K562 (cell line): ENCODE measurements at regions not wholly inside any gene's neighbourhood (a gene's known extent, or its start where the extent isn't known, plus 50 kb on each side); places are given as distances from the start of the nearest gene placed in this dataset.

Experiments
- ATAC-seq: fragments of 200-7000 bp; cut with Tn5 transposase; 3 replicates; pipeline ENCODE4 v1.9.1; 2020; ENCODE audit warnings: moderate library complexity
- BruUV-seq: library from RNA; stranded (reverse); fragments of 400-500 nt; replicated peaks from 2 replicates; lab custom pipeline; 2021; lab: Mats Ljungman, UMichigan
- CTCF ChIA-PET: fragments of 300-600 bp; formaldehyde crosslinking; extraction: SDS; loops from one replicate; lab custom pipeline; 2021; ENCODE audit warnings: low intra/inter-chr PET ratio; lab: Yijun Ruan, JAX
- POLR2A ChIA-PET: fragments of 300-600, 350-650 bp; sonication (Branson Sonifier 250); formaldehyde crosslinking; extraction: SDS; loops from one replicate; lab custom pipeline; 2021; ENCODE audit warnings: antibody characterized with exemption, inconsistent platforms; lab: Yijun Ruan, JAX
- DNase-seq, 4 experiments: peaks; one replicate each; pipeline versions ENCODE4 v3.0.0 to v3.0.0-alpha.2; 2011 to 2018; ENCODE audit warnings: low spot score in 3 of 4, mixed read lengths in 3 of 4; ENCODE audit errors: extremely low read depth in 1 of 4
- FAIRE-seq: peaks from 2 replicates; lab custom pipeline; 2011; peaks lifted over from hg19 to GRCh38; lab: Jason Lieb, UNC
- H2AFZ ChIP-seq: 2 replicates; pipeline ENCODE4 v1.6.0; 2011; ENCODE audit warnings: low read depth, low read length, control low read depth, inconsistent platforms
- H3K27ac ChIP-seq: fragments of 200-600 bp; 3 replicates; pipeline ENCODE4 v1.8.0; 2011; ENCODE audit warnings: low read depth, mild to moderate bottlenecking, control low read depth, inconsistent platforms, low read length, moderate library complexity, mixed read lengths; ENCODE audit errors: extremely low read depth
- H3K27me3 ChIP-seq, 2 experiments: fragments of 300-600 bp in 1 of 2; 2 replicates in 1 of 2; 3 replicates in 1 of 2; pipeline versions ENCODE4 v1.6.0 to v1.8.0; 2011; ENCODE audit warnings: inconsistent platforms in 2 of 2, low read length in 2 of 2, mild to moderate bottlenecking in 1 of 2, mixed read lengths in 1 of 2, moderate library complexity in 1 of 2; ENCODE audit not compliant: control insufficient read depth in 2 of 2, insufficient read depth in 2 of 2
- H3K36me3 ChIP-seq: fragments of 300-600 bp; 3 replicates; pipeline ENCODE4 v1.8.0; 2011; ENCODE audit warnings: mild to moderate bottlenecking, low read length, inconsistent platforms; ENCODE audit not compliant: control insufficient read depth, insufficient read depth
- H3K4me1 ChIP-seq, 2 experiments: fragments of 200-600 bp in 1 of 2; replicated peaks in 1 of 2; 2 replicates in 1 of 2; 3 replicates in 1 of 2; pipeline versions ENCODE4 v1.5.1 to v1.8.0; 2011; ENCODE audit warnings: inconsistent platforms in 2 of 2, low read length in 2 of 2, mild to moderate bottlenecking in 1 of 2, mixed read lengths in 1 of 2, moderate library complexity in 1 of 2; ENCODE audit not compliant: control insufficient read depth in 2 of 2, insufficient read depth in 2 of 2
- H3K4me2 ChIP-seq: 2 replicates; pipeline ENCODE4 v1.6.1; 2011; ENCODE audit warnings: low read length, control low read depth, inconsistent platforms, mixed read lengths; ENCODE audit not compliant: insufficient read depth
- H3K4me3 ChIP-seq: fragments of 200-600 bp; sonication (generic), shearing (Covaris generic); 2 replicates; pipeline ENCODE4 v1.5.1; 2016; ENCODE audit warnings: control low read depth, inconsistent platforms
- H3K79me2 ChIP-seq: fragments of 200-600 bp; 3 replicates; pipeline ENCODE4 v1.8.0; 2011; ENCODE audit warnings: low read length, inconsistent platforms; ENCODE audit not compliant: control insufficient read depth, insufficient read depth
- H3K9ac ChIP-seq, 2 experiments: 2 replicates each; pipeline versions ENCODE4 v1.6.0 to v1.6.1; 2011; ENCODE audit warnings: low read depth in 2 of 2, low read length in 2 of 2, control low read depth in 1 of 2, inconsistent platforms in 1 of 2, mild to moderate bottlenecking in 1 of 2, mixed read lengths in 1 of 2; ENCODE audit not compliant: insufficient read depth in 1 of 2
- H3K9me1 ChIP-seq: one replicate; pipeline ENCODE4 v1.6.0; 2011; ENCODE audit warnings: inconsistent platforms, mild to moderate bottlenecking, low read length, moderate library complexity; ENCODE audit not compliant: control insufficient read depth, insufficient read depth
- H3K9me3 ChIP-seq: replicated peaks from 2 replicates; pipeline ENCODE4 v1.5.1; 2011; ENCODE audit warnings: low read depth, low read length, inconsistent platforms; ENCODE audit not compliant: control insufficient read depth, insufficient read depth
- H4K20me1 ChIP-seq: replicated peaks from 2 replicates; pipeline ENCODE4 v1.6.1; 2011; ENCODE audit warnings: low read length, inconsistent platforms, mixed read lengths; ENCODE audit not compliant: control insufficient read depth, insufficient read depth
- ADNP ChIP-seq: fragments of 200-800 bp; sonication (Bioruptor generic); IDR thresholded peaks from 2 replicates; pipeline ENCODE4 v1.6.1; 2016; ENCODE audit warnings: missing genetic modification characterization, missing compliant biosample characterization
- BCOR ChIP-seq: fragments of 450-650 bp; IDR thresholded peaks from 2 replicates; pipeline ENCODE4 v1.6.1; 2016
- CGGBP1 ChIP-seq: fragments of 250-450 bp; sonication (Bioruptor Pico); IDR thresholded peaks from 2 replicates; pipeline ENCODE4 v1.9.0; 2021; ENCODE audit warnings: mild to moderate bottlenecking
- CREM ChIP-seq: IDR thresholded peaks from 2 replicates; pipeline ENCODE4 v1.6.1; 2014; ENCODE audit warnings: antibody characterized with exemption, low read depth
- DACH1 ChIP-seq: fragments of 450-650 bp; IDR thresholded peaks from 2 replicates; pipeline ENCODE4 v1.6.1; 2018; ENCODE audit not compliant: partially characterized antibody
- KAT8 ChIP-seq: fragments of 450-650 bp; IDR thresholded peaks from 2 replicates; pipeline ENCODE4 v1.6.1; 2016; ENCODE audit warnings: low read depth, mild to moderate bottlenecking
- MECOM ChIP-seq: fragments of 250-450 bp; sonication (Bioruptor Pico); IDR thresholded peaks from 2 replicates; pipeline ENCODE4 v1.8.0; 2022; ENCODE audit warnings: inconsistent platforms
- MED1 ChIP-seq: sonication (generic); formaldehyde crosslinking; IDR thresholded peaks from 2 replicates; pipeline ENCODE4 v1.8.1; 2023; ENCODE audit warnings: missing genetic modification reagents, borderline replicate concordance
- NCOA6 ChIP-seq: fragments of 450-650 bp; IDR thresholded peaks from 2 replicates; pipeline ENCODE4 v1.6.1; 2017; ENCODE audit warnings: mild to moderate bottlenecking
- PCBP2 ChIP-seq: fragments of 200-400 bp; formaldehyde crosslinking; IDR thresholded peaks from 2 replicates; pipeline ENCODE4 v1.6.1; 2018; ENCODE audit warnings: low read length, low read depth, mild to moderate bottlenecking, moderate library complexity; ENCODE audit not compliant: poor library complexity, severe bottlenecking
- PML ChIP-seq: IDR thresholded peaks from 2 replicates; pipeline ENCODE4 v1.6.1; 2012; ENCODE audit warnings: low read length, inconsistent platforms
- SPI1 ChIP-seq: IDR thresholded peaks from 2 replicates; pipeline ENCODE4 v1.6.1; 2011; ENCODE audit warnings: low read depth, low read length, control low read depth, borderline replicate concordance
- TAF9B ChIP-seq: fragments of 450-650 bp; IDR thresholded peaks from 2 replicates; pipeline ENCODE4 v1.6.1; 2018; ENCODE audit warnings: mild to moderate bottlenecking; ENCODE audit not compliant: partially characterized antibody
- TCFL5 ChIP-seq: fragments of 250-450 bp; sonication (Bioruptor Pico); conservative IDR thresholded peaks from 2 replicates; pipeline ENCODE4 v1.6.1; 2021; ENCODE audit warnings: mild to moderate bottlenecking, moderate library complexity, matching md5 sums
- TEAD4 ChIP-seq, 2 experiments: sonication (generic) in 1 of 2; formaldehyde crosslinking in 1 of 2; IDR thresholded peaks; 2 replicates each; pipeline versions ENCODE4 v1.6.1 to v1.8.0; 2012 to 2022; ENCODE audit warnings: borderline replicate concordance in 1 of 2, inconsistent platforms in 1 of 2, low read length in 1 of 2, mild to moderate bottlenecking in 1 of 2, missing genetic modification reagents in 1 of 2
- USF2 ChIP-seq: sonication (generic); formaldehyde crosslinking; IDR thresholded peaks from 2 replicates; pipeline ENCODE4 v1.5.0; 2020; ENCODE audit warnings: missing genetic modification reagents
- ZNF561 ChIP-seq: fragments of 450-650 bp; formaldehyde crosslinking; conservative IDR thresholded peaks from 2 replicates; pipeline ENCODE4 v1.4.0; 2020; ENCODE audit warnings: mild to moderate bottlenecking, moderate library complexity
- WGBS: fragments of 100-300 bp; shearing (Covaris generic); methylation state at CpG from one replicate; pipeline ENCODE4 v1.1.6; 2016; ENCODE audit warnings: low coverage, mixed read lengths; ENCODE audit not compliant: insufficient coverage; ENCODE audit errors: missing lambda C conversion rate; 5-methylcytosine and 5-hydroxymethylcytosine counted together
- in situ Hi-C: fragments of 300-500 bp; cut with MboI; formaldehyde crosslinking; loops from 4 replicates; pipeline ENCODE4 v1.15.0; 2018; ENCODE audit warnings: inconsistent platforms, mixed read lengths
- intact Hi-C: fragments of 100-400 bp; cut with micrococcal nuclease; formaldehyde crosslinking; loops from 2 replicates; pipeline ENCODE4 v1.14.2; 2022
- TF ChIP-seq, protein P1 (sequence below): sonication (generic); formaldehyde crosslinking; IDR thresholded peaks from 2 replicates; pipeline ENCODE4 v1.8.1; 2023; ENCODE audit warnings: mild to moderate bottlenecking, missing genetic modification reagents

DNA sequence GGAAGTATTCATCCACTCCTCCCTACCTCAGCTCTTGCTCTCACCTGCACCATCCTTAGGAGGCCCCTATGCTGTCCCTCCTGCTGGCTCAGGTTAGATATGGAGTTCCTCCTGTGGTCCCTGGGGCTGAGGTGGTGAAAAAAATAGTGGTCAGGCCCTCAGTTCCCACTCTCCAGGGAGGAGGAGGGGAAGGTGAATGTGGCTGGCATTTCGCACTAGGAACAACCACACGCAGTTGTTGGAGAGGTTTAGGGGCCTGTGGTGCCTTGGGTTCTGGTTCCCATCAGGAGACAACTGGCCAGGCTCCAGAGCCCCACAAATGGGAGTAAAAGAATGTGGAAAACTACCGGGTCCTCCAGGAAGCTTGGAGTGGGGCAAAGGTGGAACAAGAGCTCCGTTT, 81.7 kb upstream of the HSPA9 start:
- Histone ChIP-seq H3K27ac (no peak overlapping the region), H3K36me3 (no peaks in the 10 kb centered on the region), H3K4me2 (no peak overlapping the region), H3K4me3 (no peak overlapping the region), H2AFZ (no peak overlapping the region), H3K9ac (no peak overlapping the region), H3K4me1 (peaks cover 0 to 4% of the 10 kb centered on the region in 2 experiments; a peak in 2 of 5 replicates), H3K27me3 (peaks cover 19 to 60% of the 10 kb centered on the region in 2 experiments), H3K9me3 (no peaks in the 10 kb centered on the region), H4K20me1 (no peaks in the 10 kb centered on the region), H3K9me1 (no peaks in the 10 kb centered on the region), H3K79me2 (no peaks in the 10 kb centered on the region)
- ATAC-seq (no peak), DNase-seq (no peak), FAIRE-seq (no peak)
- TF ChIP-seq DACH1 = no peak
- no peak for TF ChIP-seq TAF9B
- TF ChIP-seq BCOR = no peak
- no peak for TF ChIP-seq CREM
- TF ChIP-seq PML = no peak
- TF ChIP-seq USF2 (CRISPR knock-in tag) = no peak
- TF ChIP-seq TCFL5 (CRISPR knock-in tag) = no peak
- no peak for TF ChIP-seq NCOA6
- no peak for TF ChIP-seq KAT8
- TF ChIP-seq ADNP (tag) = no peak
- no peak for TF ChIP-seq ZNF561 (CRISPR knock-in tag)
- TF ChIP-seq MECOM (CRISPR knock-in tag) = no peak
- TF ChIP-seq TEAD4 (IDR thresholded peaks at IDR 0.05; ENCODE audit: low read length) = no peak
- TF ChIP-seq TEAD4 (CRISPR knock-in tag; IDR thresholded peaks at IDR 0.05; ENCODE audit: borderline replicate concordance) = no peak
- TF ChIP-seq CGGBP1 (CRISPR knock-in tag) = no peak
- TF ChIP-seq, protein P1, sequence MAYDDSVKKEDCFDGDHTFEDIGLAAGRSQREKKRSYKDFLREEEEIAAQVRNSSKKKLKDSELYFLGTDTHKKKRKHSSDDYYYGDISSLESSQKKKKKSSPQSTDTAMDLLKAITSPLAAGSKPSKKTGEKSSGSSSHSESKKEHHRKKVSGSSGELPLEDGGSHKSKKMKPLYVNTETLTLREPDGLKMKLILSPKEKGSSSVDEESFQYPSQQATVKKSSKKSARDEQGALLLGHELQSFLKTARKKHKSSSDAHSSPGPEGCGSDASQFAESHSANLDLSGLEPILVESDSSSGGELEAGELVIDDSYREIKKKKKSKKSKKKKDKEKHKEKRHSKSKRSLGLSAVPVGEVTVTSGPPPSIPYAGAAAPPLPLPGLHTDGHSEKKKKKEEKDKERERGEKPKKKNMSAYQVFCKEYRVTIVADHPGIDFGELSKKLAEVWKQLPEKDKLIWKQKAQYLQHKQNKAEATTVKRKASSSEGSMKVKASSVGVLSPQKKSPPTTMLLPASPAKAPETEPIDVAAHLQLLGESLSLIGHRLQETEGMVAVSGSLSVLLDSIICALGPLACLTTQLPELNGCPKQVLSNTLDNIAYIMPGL = no peak
- no peak for TF ChIP-seq MED1 (CRISPR knock-in tag)
- TF ChIP-seq PCBP2 = no peak
- TF ChIP-seq SPI1 = no peak
- ChIA-PET POLR2A (interaction anchor here (0.5 to 1.3 kb wide), 5 partner anchors 13 to 558 kb away, joined by 3 read pairs; partner anchors contain the start of gene HSPA9), CTCF (no interaction called here)
- BruUV-seq = no TSS peak
- intact Hi-C loops (no loop called here), in situ Hi-C loops (no loop called here)
- 2% methylated on average over 4 of the region's 4 CpGs for WGBS
